GM12865 (cell line): ENCODE measurements at regions not wholly inside any gene's neighbourhood (a gene's known extent, or its start where the extent isn't known, plus 50 kb on each side); places are given as distances from the start of the nearest gene placed in this dataset.

Experiments
- DNase-seq: peaks from one replicate; pipeline ENCODE4 v3.0.0; 2010; ENCODE audit warnings: low read depth
- H3K4me3 ChIP-seq: 2 replicates; pipeline ENCODE4 v1.5.1; 2011; ENCODE audit warnings: mild to moderate bottlenecking, low read depth, low read length, control low read depth
- TF ChIP-seq, protein P1 (sequence below): IDR thresholded peaks from 2 replicates; pipeline ENCODE4 v1.5.1; 2011; ENCODE audit warnings: low read length, control low read depth, low read depth, inconsistent platforms; ENCODE audit not compliant: insufficient read depth; ENCODE audit errors: missing control alignments

DNA sequence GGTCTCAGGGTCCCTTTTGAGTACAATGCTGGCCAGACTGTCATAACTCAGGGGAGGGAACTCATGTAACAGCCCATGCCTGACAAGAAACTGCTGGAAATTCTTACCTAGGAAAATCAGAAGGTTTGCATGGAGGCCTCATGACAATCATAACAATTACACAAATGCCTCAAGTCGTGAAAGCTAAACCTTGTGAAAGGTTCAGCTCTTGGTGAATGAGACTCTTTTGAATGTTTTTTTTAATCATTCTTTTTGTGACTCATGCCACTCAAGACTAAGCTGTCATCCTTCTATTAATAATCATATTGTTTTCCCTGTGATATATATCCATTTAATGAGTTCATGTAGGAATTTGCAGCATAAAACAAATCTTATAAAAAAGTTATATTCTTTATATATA is 61.4 kb upstream of the LEKR1 start:
- H3K4me3 ChIP-seq, result no peak overlapping the region
- DNase-seq, result no peak
- TF ChIP-seq, protein P1, sequence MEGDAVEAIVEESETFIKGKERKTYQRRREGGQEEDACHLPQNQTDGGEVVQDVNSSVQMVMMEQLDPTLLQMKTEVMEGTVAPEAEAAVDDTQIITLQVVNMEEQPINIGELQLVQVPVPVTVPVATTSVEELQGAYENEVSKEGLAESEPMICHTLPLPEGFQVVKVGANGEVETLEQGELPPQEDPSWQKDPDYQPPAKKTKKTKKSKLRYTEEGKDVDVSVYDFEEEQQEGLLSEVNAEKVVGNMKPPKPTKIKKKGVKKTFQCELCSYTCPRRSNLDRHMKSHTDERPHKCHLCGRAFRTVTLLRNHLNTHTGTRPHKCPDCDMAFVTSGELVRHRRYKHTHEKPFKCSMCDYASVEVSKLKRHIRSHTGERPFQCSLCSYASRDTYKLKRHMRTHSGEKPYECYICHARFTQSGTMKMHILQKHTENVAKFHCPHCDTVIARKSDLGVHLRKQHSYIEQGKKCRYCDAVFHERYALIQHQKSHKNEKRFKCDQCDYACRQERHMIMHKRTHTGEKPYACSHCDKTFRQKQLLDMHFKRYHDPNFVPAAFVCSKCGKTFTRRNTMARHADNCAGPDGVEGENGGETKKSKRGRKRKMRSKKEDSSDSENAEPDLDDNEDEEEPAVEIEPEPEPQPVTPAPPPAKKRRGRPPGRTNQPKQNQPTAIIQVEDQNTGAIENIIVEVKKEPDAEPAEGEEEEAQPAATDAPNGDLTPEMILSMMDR, result no peak

- DNase-seq, result no peak
- TF ChIP-seq, protein P1, result no peak
- no peak overlapping the region for H3K4me3 ChIP-seq
Observed at GRCh38 chr3:156768390-156768789, 57.8 kb upstream of the LEKR1 start.

GRCh38 chr3:156769721-156770654 is 56.2 kb upstream of the LEKR1 start:
- no peak overlapping the region for H3K4me3 ChIP-seq
- no peak for DNase-seq
- TF ChIP-seq, protein P1, result no peak

DNA sequence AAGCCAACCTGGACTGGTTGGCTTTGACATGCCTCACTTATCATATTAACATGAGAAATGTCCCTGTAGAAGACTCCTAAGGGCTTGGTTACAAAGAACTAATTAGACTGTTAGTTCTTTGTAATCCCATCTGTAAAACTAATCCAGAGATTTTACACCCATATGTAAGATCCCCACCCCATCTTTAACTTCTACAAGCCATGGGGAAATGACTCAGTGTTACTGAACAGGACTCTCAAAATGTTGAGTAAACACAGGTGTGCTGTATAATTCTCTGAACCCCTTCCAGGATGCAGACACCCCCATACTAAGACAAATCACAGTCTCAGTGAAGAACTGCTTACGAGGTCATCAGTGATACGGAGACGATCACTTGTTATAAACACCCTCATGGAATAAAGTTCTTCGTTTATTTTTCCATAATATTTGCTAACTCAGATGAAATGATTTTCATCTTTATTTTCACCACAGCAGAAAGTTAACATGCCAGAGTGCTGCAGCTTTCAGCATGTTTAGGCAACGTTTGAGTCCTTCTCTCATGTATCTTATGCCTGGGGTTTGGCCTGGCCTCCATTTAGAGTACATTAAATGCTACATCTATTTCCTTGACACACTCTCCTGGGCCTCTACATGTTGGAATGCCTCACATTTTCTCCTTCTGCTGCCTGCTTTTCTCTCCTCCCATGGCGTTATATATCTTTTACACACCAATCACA is 55.3 kb upstream of the LEKR1 start:
- DNase-seq, result no peak
- no peak overlapping the region for H3K4me3 ChIP-seq
- TF ChIP-seq, protein P1, result no peak

- TF ChIP-seq, protein P1, result no peak
- no peak overlapping the region for H3K4me3 ChIP-seq
- DNase-seq, result no peak
Observed at GRCh38 chr3:156772588-156773206, 53.5 kb upstream of the LEKR1 start.

DNA sequence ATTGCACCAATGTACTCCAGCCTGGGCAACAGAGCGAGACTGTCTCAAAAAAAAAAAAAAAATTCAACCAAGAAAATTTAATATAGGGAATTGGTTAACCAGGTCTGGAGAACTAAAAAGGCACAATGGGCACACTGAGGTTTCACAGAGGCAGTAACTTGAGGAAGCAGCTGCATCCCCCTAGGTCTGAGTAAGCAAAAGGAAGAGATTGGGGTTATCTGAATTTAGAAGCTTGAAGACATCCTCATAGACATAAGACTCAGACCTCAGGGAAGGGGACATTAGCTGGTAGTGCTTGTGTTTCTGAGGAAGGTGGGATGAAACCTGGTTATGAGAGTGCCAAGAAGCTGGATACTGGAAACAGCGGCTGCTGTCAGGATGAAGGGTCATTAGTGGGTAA is 50.1 kb upstream of the LEKR1 start:
- no peak for DNase-seq
- H3K4me3 ChIP-seq, result no peak overlapping the region
- TF ChIP-seq, protein P1, result no peak
